ENCODE measurements at regions not wholly inside any gene's neighbourhood (a gene's known extent, or its start where the extent isn't known, plus 50 kb on each side); places are given as distances from the start of the nearest gene placed in this dataset.

- H4K20me1 ChIP-seq (ENCODE audit: insufficient read depth, low read depth, low read length): no peaks in the 10 kb centered on the region
- no peaks in the 10 kb centered on the region for H3K79me2 ChIP-seq (ENCODE audit: low read length)
- H3K9ac ChIP-seq (ENCODE audit: low read length): no peak overlapping the region
- H2AFZ ChIP-seq (ENCODE audit: low read length): no peak overlapping the region; the same call in 1 of the 2 replicates
- no peaks in the 10 kb centered on the region; the same call in 1 of the 2 replicates for H3K36me3 ChIP-seq (ENCODE audit: insufficient read depth, low read length)
- H3K9me3 ChIP-seq (ENCODE audit: low read length): peaks cover 18% of the 10 kb centered on the region
- no peaks in the 10 kb centered on the region for H3K4me1 ChIP-seq (ENCODE audit: low read length)
- H3K4me3 ChIP-seq (ENCODE audit: low read length): no peak overlapping the region
- DNase-seq: peak; percentile 83
- no peak overlapping the region for H3K27ac ChIP-seq (ENCODE audit: low read length)
- H3K4me2 ChIP-seq (ENCODE audit: low read depth, low read length, poor library complexity, severe bottlenecking): no peak overlapping the region
- H3K27me3 ChIP-seq (ENCODE audit: low read length): no peaks in the 10 kb centered on the region
- H3K9me2 ChIP-seq (replicated peaks; ENCODE audit: insufficient read depth, low read length): no peaks in the 10 kb centered on the region
These were observed 264.1 kb downstream of the OTUD1 start for GRCh38 chr10:23702977-23703414.

GRCh38 chr10:23715363-23715762 is 276.5 kb downstream of the OTUD1 start:
- H3K27me3 ChIP-seq (ENCODE audit: low read length): no peaks in the 10 kb centered on the region

GRCh38 chr10:23717913-23718312 is 279.0 kb downstream of the OTUD1 start:
- no peak overlapping the region for H3K4me3 ChIP-seq (ENCODE audit: low read length)
- H3K9me2 ChIP-seq (replicated peaks; ENCODE audit: insufficient read depth, low read length): no peaks in the 10 kb centered on the region
- H3K79me2 ChIP-seq (ENCODE audit: low read length): no peaks in the 10 kb centered on the region
- no peaks in the 10 kb centered on the region for H3K36me3 ChIP-seq (ENCODE audit: insufficient read depth, low read length)
- H3K9me3 ChIP-seq (ENCODE audit: low read length): peaks cover 25% of the 10 kb centered on the region
- no peaks in the 10 kb centered on the region for H3K4me1 ChIP-seq (ENCODE audit: low read length)
- DNase-seq: no peak
- H2AFZ ChIP-seq (ENCODE audit: low read length): no peak overlapping the region
- no peak overlapping the region for H3K4me2 ChIP-seq (ENCODE audit: low read depth, low read length, poor library complexity, severe bottlenecking)
- no peak overlapping the region for H3K9ac ChIP-seq (ENCODE audit: low read length)
- no peaks in the 10 kb centered on the region for H3K27me3 ChIP-seq (ENCODE audit: low read length)
- no peaks in the 10 kb centered on the region for H4K20me1 ChIP-seq (ENCODE audit: insufficient read depth, low read depth, low read length)
- no peak overlapping the region for H3K27ac ChIP-seq (ENCODE audit: low read length)

More at GRCh38 chr10:23715363-23715762, 276.5 kb downstream of the OTUD1 start:
- Histone ChIP-seq H3K4me3 (ENCODE audit: low read length) (no peak overlapping the region), H3K79me2 (ENCODE audit: low read length) (no peaks in the 10 kb centered on the region), H2AFZ (ENCODE audit: low read length) (no peak overlapping the region), H3K9me3 (ENCODE audit: low read length) (peaks cover 13% of the 10 kb centered on the region), H4K20me1 (ENCODE audit: insufficient read depth, low read depth, low read length) (no peaks in the 10 kb centered on the region), H3K9me2 (replicated peaks; ENCODE audit: insufficient read depth, low read length) (no peaks in the 10 kb centered on the region), H3K27ac (ENCODE audit: low read length) (no peak overlapping the region), H3K36me3 (ENCODE audit: insufficient read depth, low read length) (no peaks in the 10 kb centered on the region), H3K9ac (ENCODE audit: low read length) (no peak overlapping the region), H3K4me2 (ENCODE audit: low read depth, low read length, poor library complexity, severe bottlenecking) (no peak overlapping the region), H3K4me1 (ENCODE audit: low read length) (no peaks in the 10 kb centered on the region)
- DNase-seq: no peak

GRCh38 chr10:23718946-23719345 is 280.1 kb downstream of the OTUD1 start:
- H3K4me3 ChIP-seq (ENCODE audit: low read length): no peak overlapping the region
- H4K20me1 ChIP-seq (ENCODE audit: insufficient read depth, low read depth, low read length): no peaks in the 10 kb centered on the region
- no peaks in the 10 kb centered on the region for H3K4me1 ChIP-seq (ENCODE audit: low read length)
- H3K27ac ChIP-seq (ENCODE audit: low read length): no peak overlapping the region
- no peak overlapping the region for H2AFZ ChIP-seq (ENCODE audit: low read length)
- no peak for DNase-seq
- H3K27me3 ChIP-seq (ENCODE audit: low read length): no peaks in the 10 kb centered on the region
- no peaks in the 10 kb centered on the region for H3K79me2 ChIP-seq (ENCODE audit: low read length)
- H3K9me2 ChIP-seq (replicated peaks; ENCODE audit: insufficient read depth, low read length): no peaks in the 10 kb centered on the region
- H3K36me3 ChIP-seq (ENCODE audit: insufficient read depth, low read length): no peaks in the 10 kb centered on the region
- H3K4me2 ChIP-seq (ENCODE audit: low read depth, low read length, poor library complexity, severe bottlenecking): no peak overlapping the region
- no peak overlapping the region for H3K9ac ChIP-seq (ENCODE audit: low read length)
- peaks cover 23% of the 10 kb centered on the region for H3K9me3 ChIP-seq (ENCODE audit: low read length)

- H4K20me1 ChIP-seq (ENCODE audit: insufficient read depth, low read depth, low read length): no peaks in the 10 kb centered on the region
- no peak for DNase-seq
- H3K27ac ChIP-seq (ENCODE audit: low read length): no peak overlapping the region
- H3K4me3 ChIP-seq (ENCODE audit: low read length): no peak overlapping the region
- H3K36me3 ChIP-seq (ENCODE audit: insufficient read depth, low read length): no peaks in the 10 kb centered on the region
- H3K79me2 ChIP-seq (ENCODE audit: low read length): no peaks in the 10 kb centered on the region
- H3K9me2 ChIP-seq (replicated peaks; ENCODE audit: insufficient read depth, low read length): no peaks in the 10 kb centered on the region
- no peak overlapping the region for H2AFZ ChIP-seq (ENCODE audit: low read length)
- no peak overlapping the region for H3K4me2 ChIP-seq (ENCODE audit: low read depth, low read length, poor library complexity, severe bottlenecking)
- H3K27me3 ChIP-seq (ENCODE audit: low read length): no peaks in the 10 kb centered on the region
- no peaks in the 10 kb centered on the region for H3K4me1 ChIP-seq (ENCODE audit: low read length)
- H3K9ac ChIP-seq (ENCODE audit: low read length): no peak overlapping the region
- H3K9me3 ChIP-seq (ENCODE audit: low read length): peaks cover 20% of the 10 kb centered on the region
These were observed 284.9 kb downstream of the OTUD1 start for GRCh38 chr10:23723796-23724195.

GRCh38 chr10:23725548-23725947 is 286.7 kb downstream of the OTUD1 start:
- H3K36me3 ChIP-seq (ENCODE audit: insufficient read depth, low read length): no peaks in the 10 kb centered on the region
- no peak overlapping the region for H2AFZ ChIP-seq (ENCODE audit: low read length)
- H3K4me2 ChIP-seq (ENCODE audit: low read depth, low read length, poor library complexity, severe bottlenecking): no peak overlapping the region
- DNase-seq: no peak
- H3K27ac ChIP-seq (ENCODE audit: low read length): no peak overlapping the region
- no peaks in the 10 kb centered on the region for H3K79me2 ChIP-seq (ENCODE audit: low read length)
- H3K27me3 ChIP-seq (ENCODE audit: low read length): no peaks in the 10 kb centered on the region
- H3K9ac ChIP-seq (ENCODE audit: low read length): no peak overlapping the region
- no peak overlapping the region for H3K4me3 ChIP-seq (ENCODE audit: low read length)
- H3K9me3 ChIP-seq (ENCODE audit: low read length): peaks cover 23% of the 10 kb centered on the region
- no peaks in the 10 kb centered on the region for H3K4me1 ChIP-seq (ENCODE audit: low read length)
- H4K20me1 ChIP-seq (ENCODE audit: insufficient read depth, low read depth, low read length): no peaks in the 10 kb centered on the region
- H3K9me2 ChIP-seq (replicated peaks; ENCODE audit: insufficient read depth, low read length): no peaks in the 10 kb centered on the region

GRCh38 chr10:23742368-23742767 is 303.5 kb downstream of the OTUD1 start:
- no peaks in the 10 kb centered on the region for H3K4me1 ChIP-seq (ENCODE audit: low read length)
- no peak overlapping the region for H3K27ac ChIP-seq (ENCODE audit: low read length)
- H3K9me2 ChIP-seq (replicated peaks; ENCODE audit: insufficient read depth, low read length): no peaks in the 10 kb centered on the region
- no peaks in the 10 kb centered on the region for H3K27me3 ChIP-seq (ENCODE audit: low read length)
- H3K4me3 ChIP-seq (ENCODE audit: low read length): no peak overlapping the region
- no peak overlapping the region for H3K9ac ChIP-seq (ENCODE audit: low read length)
- peak; percentile 49 for DNase-seq
- no peaks in the 10 kb centered on the region for H4K20me1 ChIP-seq (ENCODE audit: insufficient read depth, low read depth, low read length)
- H3K9me3 ChIP-seq (ENCODE audit: low read length): peaks cover 35% of the 10 kb centered on the region
- H3K79me2 ChIP-seq (ENCODE audit: low read length): no peaks in the 10 kb centered on the region
- H3K4me2 ChIP-seq (ENCODE audit: low read depth, low read length, poor library complexity, severe bottlenecking): no peak overlapping the region
- no peaks in the 10 kb centered on the region for H3K36me3 ChIP-seq (ENCODE audit: insufficient read depth, low read length)
- no peak overlapping the region for H2AFZ ChIP-seq (ENCODE audit: low read length)

GRCh38 chr10:23742807-23743206 is 303.9 kb downstream of the OTUD1 start:
- Histone ChIP-seq H3K9me2 (replicated peaks; ENCODE audit: insufficient read depth, low read length) (no peaks in the 10 kb centered on the region), H3K27ac (ENCODE audit: low read length) (no peak overlapping the region), H3K9ac (ENCODE audit: low read length) (no peak overlapping the region), H3K79me2 (ENCODE audit: low read length) (no peaks in the 10 kb centered on the region), H3K36me3 (ENCODE audit: insufficient read depth, low read length) (no peaks in the 10 kb centered on the region), H3K4me3 (ENCODE audit: low read length) (no peak overlapping the region), H3K9me3 (ENCODE audit: low read length) (peaks cover 35% of the 10 kb centered on the region), H3K4me2 (ENCODE audit: low read depth, low read length, poor library complexity, severe bottlenecking) (no peak overlapping the region), H3K27me3 (ENCODE audit: low read length) (no peaks in the 10 kb centered on the region), H3K4me1 (ENCODE audit: low read length) (no peaks in the 10 kb centered on the region), H2AFZ (ENCODE audit: low read length) (no peak overlapping the region), H4K20me1 (ENCODE audit: insufficient read depth, low read depth, low read length) (no peaks in the 10 kb centered on the region)
- no peak for DNase-seq

- no peaks in the 10 kb centered on the region for H3K36me3 ChIP-seq (ENCODE audit: insufficient read depth, low read length)
- H2AFZ ChIP-seq (ENCODE audit: low read length): no peak overlapping the region
- no peak for DNase-seq
- H3K4me2 ChIP-seq (ENCODE audit: low read depth, low read length, poor library complexity, severe bottlenecking): no peak overlapping the region
- no peak overlapping the region for H3K9ac ChIP-seq (ENCODE audit: low read length)
- no peaks in the 10 kb centered on the region for H3K4me1 ChIP-seq (ENCODE audit: low read length)
- H3K79me2 ChIP-seq (ENCODE audit: low read length): no peaks in the 10 kb centered on the region
- H3K9me3 ChIP-seq (ENCODE audit: low read length): peaks cover 20% of the 10 kb centered on the region
- H3K27ac ChIP-seq (ENCODE audit: low read length): no peak overlapping the region
- no peak overlapping the region for H3K4me3 ChIP-seq (ENCODE audit: low read length)
- H4K20me1 ChIP-seq (ENCODE audit: insufficient read depth, low read depth, low read length): no peaks in the 10 kb centered on the region
- no peaks in the 10 kb centered on the region for H3K9me2 ChIP-seq (replicated peaks; ENCODE audit: insufficient read depth, low read length)
- H3K27me3 ChIP-seq (ENCODE audit: low read length): no peaks in the 10 kb centered on the region
These were observed 315.3 kb downstream of the OTUD1 start for GRCh38 chr10:23754179-23754578.

Measured in Karpas-422 (cell line).